Thoracic aorta (tissue), 2 donors: ENCODE measurements at regions not wholly inside any gene's neighbourhood (a gene's known extent, or its start where the extent isn't known, plus 50 kb on each side); places are given as distances from the start of the nearest gene placed in this dataset.

ENCODE experiments used
- ATAC-seq: fragments of 150-250 bp; one replicate; pipeline ENCODE4 v1.8.0; 2017; ENCODE audit warnings: low read depth; ENCODE audit not compliant: insufficient number of reproducible peaks, low FRiP score
- DNase-seq: peaks from one replicate; pipeline ENCODE4 v3.0.0-alpha.2; 2020; ENCODE audit warnings: low spot score
- H3K27ac ChIP-seq, 2 donors: fragments of 200-600 bp; sonication (generic); 1 replicate in 1 of 2; 2 replicates in 1 of 2; pipeline ENCODE4 v1.5.1; 2016; ENCODE audit warnings: mild to moderate bottlenecking in 2 of 2, moderate library complexity in 2 of 2
- H3K27me3 ChIP-seq: fragments of 200-600 bp; sonication (generic); replicated peaks from 2 replicates; pipeline ENCODE4 v1.6.0; 2016; ENCODE audit warnings: mild to moderate bottlenecking; ENCODE audit not compliant: insufficient read depth
- H3K36me3 ChIP-seq: fragments of 200-600 bp; sonication (generic); one replicate; pipeline ENCODE4 v1.5.1; 2016
- H3K4me1 ChIP-seq, 2 donors: fragments of 200-600 bp; sonication (generic); 1 replicate in 1 of 2; 2 replicates in 1 of 2; pipeline versions ENCODE4 v1.5.1 to v1.6.0; 2016; ENCODE audit warnings: low read depth in 2 of 2, mild to moderate bottlenecking in 1 of 2; ENCODE audit not compliant: control insufficient read depth in 1 of 2
- H3K4me3 ChIP-seq: fragments of 200-600 bp; sonication (generic); 2 replicates; pipeline ENCODE4 v1.5.1; 2016; ENCODE audit warnings: mild to moderate bottlenecking
- H3K9me3 ChIP-seq: fragments of 200-600 bp; sonication (generic); 2 replicates; pipeline ENCODE4 v1.5.1; 2016
- CTCF ChIP-seq: fragments of 200-600 bp; sonication (generic); IDR thresholded peaks from one replicate; pipeline ENCODE4 v1.5.1; 2019; ENCODE audit warnings: antibody characterized with exemption

GRCh38 chr14:100463937-100464336, 123.3 kb downstream of the BEGAIN start:
- H3K4me1 ChIP-seq = no peaks in the 10 kb centered on the region
- H3K36me3 ChIP-seq = no peaks in the 10 kb centered on the region
- no peak overlapping the region for H3K27ac ChIP-seq
- H3K4me3 ChIP-seq = no peak overlapping the region
- H3K9me3 ChIP-seq = no peaks in the 10 kb centered on the region
- no peaks in the 10 kb centered on the region for H3K27me3 ChIP-seq
- ATAC-seq (no peak), DNase-seq (no peak)
- no peak for TF ChIP-seq CTCF

GRCh38 chr14:100466111-100466856, 120.9 kb downstream of the BEGAIN start:
- no peak for TF ChIP-seq CTCF
- ATAC-seq (no peak), DNase-seq (no peak)
- no peaks in the 10 kb centered on the region for H3K36me3 ChIP-seq
- H3K9me3 ChIP-seq = no peaks in the 10 kb centered on the region
- no peak overlapping the region for H3K4me3 ChIP-seq
- no peak overlapping the region for H3K27ac ChIP-seq
- no peaks in the 10 kb centered on the region for H3K27me3 ChIP-seq
- H3K4me1 ChIP-seq = no peaks in the 10 kb centered on the region

GRCh38 chr14:100467046-100467750, 120.0 kb downstream of the BEGAIN start:
- DNase-seq (no peak), ATAC-seq (no peak)
- Histone ChIP-seq H3K27ac (no peak overlapping the region), H3K36me3 (no peaks in the 10 kb centered on the region), H3K4me1 (peaks cover 3 to 6% of the 10 kb centered on the region in 2 donors), H3K27me3 (no peaks in the 10 kb centered on the region), H3K9me3 (no peaks in the 10 kb centered on the region), H3K4me3 (no peak overlapping the region)
- no peak for TF ChIP-seq CTCF

- DNase-seq (no peak), ATAC-seq (no peak)
- no peaks in the 10 kb centered on the region for H3K36me3 ChIP-seq
- H3K27me3 ChIP-seq = no peaks in the 10 kb centered on the region
- no peaks in the 10 kb centered on the region for H3K9me3 ChIP-seq
- H3K4me3 ChIP-seq = no peak overlapping the region
- peaks cover 5 to 10% of the 10 kb centered on the region in 2 donors for H3K4me1 ChIP-seq
- TF ChIP-seq CTCF = no peak
- H3K27ac ChIP-seq = no peak overlapping the region
Observed at GRCh38 chr14:100467939-100468338, 119.3 kb downstream of the BEGAIN start.

- no peak for DNase-seq
- no peak for TF ChIP-seq CTCF
- peaks cover 5 to 10% of the 10 kb centered on the region in 2 donors for H3K4me1 ChIP-seq
- ATAC-seq = no peak
- H3K36me3 ChIP-seq = no peaks in the 10 kb centered on the region
- H3K9me3 ChIP-seq = no peaks in the 10 kb centered on the region
- no peak overlapping the region for H3K27ac ChIP-seq
- H3K27me3 ChIP-seq = no peaks in the 10 kb centered on the region
- H3K4me3 ChIP-seq = no peak overlapping the region
Observed at GRCh38 chr14:100468557-100468956, 118.7 kb downstream of the BEGAIN start.
